Glutamatergic neuron (in vitro differentiated cells): ENCODE measurements at regions not wholly inside any gene's neighbourhood (a gene's known extent, or its start where the extent isn't known, plus 50 kb on each side); places are given as distances from the start of the nearest gene placed in this dataset.
"Not testable (repeated sequence)": the region's sequence is repeated elsewhere in the genome, so short reads cannot be mapped to it uniquely, and the experiment has no call there.

Experiments used
- DNase-seq: peaks from one replicate; pipeline ENCODE4 v3.0.0; 2022
- H3K27ac Mint-ChIP-seq: one replicate; pipeline ENCODE4 v1.8.0; 2020; ENCODE audit warnings: mild to moderate bottlenecking, mixed read lengths, inconsistent platforms; ENCODE audit not compliant: unreplicated experiment
- H3K27me3 Mint-ChIP-seq: one replicate; pipeline ENCODE4 v1.8.0; 2020; ENCODE audit warnings: mild to moderate bottlenecking, moderate library complexity, mixed read lengths, inconsistent platforms; ENCODE audit not compliant: unreplicated experiment
- H3K36me3 Mint-ChIP-seq: one replicate; pipeline ENCODE4 v1.8.0; 2020; ENCODE audit warnings: mild to moderate bottlenecking, mixed read lengths, inconsistent platforms; ENCODE audit not compliant: unreplicated experiment
- H3K4me1 Mint-ChIP-seq: one replicate; pipeline ENCODE4 v1.8.0; 2020; ENCODE audit warnings: mild to moderate bottlenecking, low read depth, mixed read lengths, inconsistent platforms; ENCODE audit not compliant: unreplicated experiment
- H3K4me3 Mint-ChIP-seq: one replicate; pipeline ENCODE4 v1.8.0; 2020; ENCODE audit warnings: mild to moderate bottlenecking, mixed read lengths, inconsistent platforms; ENCODE audit not compliant: unreplicated experiment
- H3K9me3 Mint-ChIP-seq: one replicate; pipeline ENCODE4 v1.8.0; 2020; ENCODE audit warnings: mild to moderate bottlenecking, moderate library complexity, mixed read lengths, inconsistent platforms; ENCODE audit not compliant: unreplicated experiment
- TF ChIP-seq, protein P1 (sequence below): fragments of 200-600 bp; sonication (generic); IDR thresholded peaks from one replicate; pipeline ENCODE4 v1.5.0; 2021; ENCODE audit not compliant: partially characterized antibody, unreplicated experiment

DNA sequence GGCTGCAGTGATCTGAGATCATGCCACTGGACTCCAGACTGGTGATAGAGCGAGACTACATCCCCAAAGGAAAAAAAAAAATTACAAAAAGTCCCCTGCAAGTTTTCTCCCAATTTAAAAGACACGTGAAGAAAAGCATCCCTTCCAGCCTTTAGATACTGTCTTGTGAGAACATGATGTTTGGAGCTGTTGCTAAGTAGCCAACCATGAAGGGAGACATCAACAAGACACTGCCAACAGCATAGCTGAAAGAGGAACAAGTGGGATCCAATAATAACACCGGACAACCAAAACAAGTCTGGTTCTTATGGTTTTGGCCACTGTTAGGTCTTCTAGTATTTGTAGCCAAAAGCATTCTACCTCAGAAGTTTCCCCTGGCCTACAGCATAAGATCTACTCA is 118.9 kb upstream of the CCDC180 start:
- no peaks in the 10 kb centered on the region for H3K4me1 Mint-ChIP-seq
- no peak overlapping the region for H3K4me3 Mint-ChIP-seq
- no peak for DNase-seq
- TF ChIP-seq, protein P1, sequence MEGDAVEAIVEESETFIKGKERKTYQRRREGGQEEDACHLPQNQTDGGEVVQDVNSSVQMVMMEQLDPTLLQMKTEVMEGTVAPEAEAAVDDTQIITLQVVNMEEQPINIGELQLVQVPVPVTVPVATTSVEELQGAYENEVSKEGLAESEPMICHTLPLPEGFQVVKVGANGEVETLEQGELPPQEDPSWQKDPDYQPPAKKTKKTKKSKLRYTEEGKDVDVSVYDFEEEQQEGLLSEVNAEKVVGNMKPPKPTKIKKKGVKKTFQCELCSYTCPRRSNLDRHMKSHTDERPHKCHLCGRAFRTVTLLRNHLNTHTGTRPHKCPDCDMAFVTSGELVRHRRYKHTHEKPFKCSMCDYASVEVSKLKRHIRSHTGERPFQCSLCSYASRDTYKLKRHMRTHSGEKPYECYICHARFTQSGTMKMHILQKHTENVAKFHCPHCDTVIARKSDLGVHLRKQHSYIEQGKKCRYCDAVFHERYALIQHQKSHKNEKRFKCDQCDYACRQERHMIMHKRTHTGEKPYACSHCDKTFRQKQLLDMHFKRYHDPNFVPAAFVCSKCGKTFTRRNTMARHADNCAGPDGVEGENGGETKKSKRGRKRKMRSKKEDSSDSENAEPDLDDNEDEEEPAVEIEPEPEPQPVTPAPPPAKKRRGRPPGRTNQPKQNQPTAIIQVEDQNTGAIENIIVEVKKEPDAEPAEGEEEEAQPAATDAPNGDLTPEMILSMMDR = no peak
- H3K9me3 Mint-ChIP-seq = no peaks in the 10 kb centered on the region
- H3K27me3 Mint-ChIP-seq = peaks cover 2% of the 10 kb centered on the region
- no peaks in the 10 kb centered on the region for H3K36me3 Mint-ChIP-seq
- no peak overlapping the region for H3K27ac Mint-ChIP-seq

DNA sequence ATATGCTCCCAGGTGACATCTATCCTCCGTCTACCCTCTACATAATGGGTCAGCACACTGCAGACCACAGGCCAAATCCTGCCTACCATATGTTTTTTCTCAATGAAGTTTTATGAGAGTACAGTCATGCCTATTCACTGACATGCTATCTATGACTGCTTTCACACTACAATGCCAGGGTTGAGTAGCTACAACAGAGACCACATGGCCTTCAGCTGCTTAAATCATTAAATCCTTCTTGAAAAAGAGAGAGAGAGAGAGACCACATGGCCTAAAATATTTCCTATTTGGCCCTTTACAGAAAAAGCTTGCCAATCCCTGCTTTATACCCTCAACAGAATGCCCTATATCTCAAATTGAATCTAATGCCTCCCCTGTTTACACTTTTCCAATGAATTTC is 119.8 kb upstream of the CCDC180 start:
- H3K36me3 Mint-ChIP-seq, H3K4me1 Mint-ChIP-seq, H3K9me3 Mint-ChIP-seq, DNase-seq, H3K27ac Mint-ChIP-seq, H3K4me3 Mint-ChIP-seq, H3K27me3 Mint-ChIP-seq: not testable (repeated sequence)

DNA sequence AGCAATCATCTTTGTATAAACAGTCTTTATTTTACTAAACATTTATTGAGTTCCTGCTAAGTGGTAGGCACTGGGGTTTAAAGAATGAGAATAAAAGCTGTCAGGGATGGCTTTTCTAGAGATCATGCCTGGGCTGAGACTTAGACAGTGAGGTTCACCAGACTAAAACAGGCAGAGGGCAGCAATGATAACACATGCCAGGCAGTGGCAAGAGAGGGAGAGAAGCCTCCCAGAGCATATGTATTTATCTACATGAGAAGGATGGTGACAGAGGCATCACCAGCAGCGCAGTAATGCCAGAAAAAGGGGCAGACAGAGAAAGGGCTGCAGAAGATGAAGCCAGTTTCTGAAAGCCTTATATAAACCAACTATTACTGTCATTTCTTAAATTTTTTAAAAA is 121.0 kb upstream of the CCDC180 start:
- H3K36me3 Mint-ChIP-seq = no peaks in the 10 kb centered on the region
- H3K27me3 Mint-ChIP-seq = peaks cover 2% of the 10 kb centered on the region
- no peaks in the 10 kb centered on the region for H3K9me3 Mint-ChIP-seq
- DNase-seq = no peak
- no peak overlapping the region for H3K27ac Mint-ChIP-seq
- H3K4me1 Mint-ChIP-seq = no peaks in the 10 kb centered on the region
- TF ChIP-seq, protein P1 = no peak
- no peak overlapping the region for H3K4me3 Mint-ChIP-seq

DNA sequence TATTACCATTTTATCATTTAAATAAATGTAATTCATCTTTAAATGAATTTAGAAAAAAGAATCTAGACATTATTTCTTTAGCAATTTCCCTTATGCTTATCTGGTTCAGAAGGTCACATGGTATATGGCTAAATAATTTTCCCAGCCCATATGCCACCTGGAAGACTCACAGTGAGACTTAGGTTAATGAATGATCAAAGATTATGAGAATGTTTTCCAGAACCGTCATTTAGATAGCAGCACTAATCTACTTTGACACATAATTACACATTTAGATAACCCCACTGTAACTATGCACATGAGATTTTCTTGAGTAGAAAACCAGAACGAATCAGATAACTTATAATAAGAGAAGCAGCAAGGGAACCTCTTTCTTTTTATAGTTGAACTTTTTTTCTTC is 124.9 kb upstream of the CCDC180 start:
- not testable (repeated sequence) for DNase-seq, H3K4me1 Mint-ChIP-seq, H3K9me3 Mint-ChIP-seq, H3K27me3 Mint-ChIP-seq, H3K4me3 Mint-ChIP-seq, H3K36me3 Mint-ChIP-seq, H3K27ac Mint-ChIP-seq

DNA sequence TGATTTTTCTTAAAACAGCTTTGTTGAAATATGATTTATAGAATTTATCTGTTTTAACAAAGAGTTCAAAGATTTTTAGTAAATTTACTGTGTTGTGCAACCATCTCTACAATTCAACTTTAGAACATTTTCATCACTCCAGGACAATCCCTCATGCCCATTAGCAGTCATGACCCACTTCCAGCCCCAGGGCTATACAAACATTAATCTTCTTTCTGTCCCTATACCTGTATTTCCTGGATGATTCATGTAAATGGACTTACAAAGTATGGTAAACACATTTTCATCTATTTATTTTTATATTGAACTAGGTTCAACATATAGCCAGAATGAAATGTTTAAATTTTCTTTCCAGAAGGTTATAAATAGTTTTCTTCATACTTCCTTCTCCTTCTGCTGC is 127.8 kb upstream of the CCDC180 start:
- H3K36me3 Mint-ChIP-seq = no peaks in the 10 kb centered on the region
- TF ChIP-seq, protein P1 = no peak
- no peaks in the 10 kb centered on the region for H3K4me1 Mint-ChIP-seq

DNA sequence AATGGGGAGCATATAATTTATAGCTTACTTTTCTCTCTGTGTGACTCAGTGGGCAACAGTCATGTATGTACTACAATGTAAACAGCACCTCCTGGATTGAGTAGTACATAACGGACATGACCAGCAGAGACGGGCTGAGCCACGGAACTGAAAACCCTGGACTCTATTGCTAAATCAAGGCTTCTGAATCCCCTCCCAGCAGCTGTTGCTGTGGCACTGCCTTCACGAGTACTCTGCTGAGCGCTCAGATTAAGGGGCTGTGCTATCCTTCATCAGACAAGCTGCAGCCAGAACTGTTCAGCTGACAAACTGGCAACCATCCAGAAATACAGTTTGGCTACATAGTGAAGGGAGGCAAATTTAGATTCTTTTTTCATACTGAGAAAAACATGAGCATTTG is 131.3 kb upstream of the CCDC180 start:
- TF ChIP-seq, protein P1 = no peak
- Mint-ChIP-seq H3K36me3 (no peaks in the 10 kb centered on the region), H3K9me3 (no peaks in the 10 kb centered on the region), H3K4me3 (no peak overlapping the region), H3K27me3 (no peaks in the 10 kb centered on the region), H3K27ac (no peak overlapping the region), H3K4me1 (no peaks in the 10 kb centered on the region)
- DNase-seq = no peak

More for the DNA sequence above, 127.8 kb upstream of the CCDC180 start:
- Mint-ChIP-seq H3K4me3 (no peak overlapping the region), H3K27me3 (peaks cover 2% of the 10 kb centered on the region), H3K27ac (no peak overlapping the region), H3K9me3 (no peaks in the 10 kb centered on the region)
- no peak for DNase-seq

DNA sequence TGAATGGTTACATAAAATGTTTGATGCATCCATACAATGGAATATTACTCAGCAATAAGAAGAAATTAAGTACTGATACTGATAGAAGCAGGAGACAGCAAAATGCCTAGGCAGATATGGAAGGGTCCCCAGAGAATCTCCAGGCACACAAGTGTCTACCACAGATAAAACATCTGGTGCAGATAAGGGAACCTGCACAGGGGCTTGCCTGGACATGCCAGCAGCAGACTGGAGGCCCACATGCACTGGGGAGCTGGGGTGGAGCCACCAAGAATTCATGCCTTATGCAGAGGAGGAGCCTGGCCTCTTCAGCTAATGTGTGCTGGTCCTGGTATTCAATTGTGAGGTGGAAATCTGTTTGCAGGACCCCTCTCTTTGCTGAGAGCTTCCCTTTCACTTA is 129.2 kb upstream of the CTSV start:
- Mint-ChIP-seq H3K27ac (peak overlapping the region; percentile 89), H3K4me3 (peak overlapping the region; percentile 2)
- not testable (repeated sequence) for H3K9me3 Mint-ChIP-seq, H3K4me1 Mint-ChIP-seq, H3K36me3 Mint-ChIP-seq, H3K27me3 Mint-ChIP-seq
- DNase-seq = peak; percentile 31

DNA sequence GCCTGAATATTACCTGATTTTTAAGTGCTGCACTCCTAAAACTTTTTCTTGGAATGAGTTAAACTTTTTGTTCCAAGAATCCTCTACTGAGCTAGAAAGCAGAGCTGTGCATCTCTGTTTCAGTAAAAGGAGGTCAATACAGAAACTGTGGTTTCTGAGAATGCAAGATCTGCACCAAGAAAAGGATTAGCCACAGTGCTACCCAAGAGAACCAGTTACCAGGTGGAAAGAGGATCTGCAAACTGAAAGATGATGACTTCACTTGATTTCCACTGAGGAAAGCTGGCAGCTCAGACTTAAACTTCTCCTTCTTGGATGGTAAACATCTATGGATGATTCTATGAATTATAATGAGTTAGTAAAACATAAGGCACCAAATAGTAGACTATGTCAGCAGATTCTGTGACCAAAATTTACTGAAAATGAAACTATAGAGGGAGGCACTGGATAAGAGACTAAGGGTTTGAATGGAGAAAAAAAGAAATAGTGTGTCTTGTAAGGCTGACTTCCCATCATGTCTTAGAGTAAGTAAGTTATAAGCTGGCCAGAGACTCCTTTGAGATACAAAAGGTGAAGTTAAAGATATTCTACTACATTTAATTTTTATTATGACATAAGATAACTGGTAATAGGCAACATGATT is 127.7 kb upstream of the CTSV start:
- not testable (repeated sequence) for H3K27me3 Mint-ChIP-seq, H3K4me1 Mint-ChIP-seq, DNase-seq, H3K4me3 Mint-ChIP-seq, H3K9me3 Mint-ChIP-seq, H3K27ac Mint-ChIP-seq, H3K36me3 Mint-ChIP-seq
